Activated T-helper 1 cell treated with anti-CD3 and anti-CD28 coated beads, Interleukin-12 subunit alpha, Interleukin-12 subunit beta, Interleukin-2, Interleukin-4 antibody, amounts not matched to agents 30 ng/mL and 10 ng/mL and 1 ng/mL, durations not matched to agents 14 hours and 24 hours and 36 hours (primary cell): ENCODE measurements at regions not wholly inside any gene's neighbourhood (a gene's known extent, or its start where the extent isn't known, plus 50 kb on each side); places are given as distances from the start of the nearest gene placed in this dataset.

Source experiments
- DNase-seq: peaks from one replicate; pipeline ENCODE4 v3.0.0; 2021; ENCODE audit warnings: low spot score
- H3K27ac Mint-ChIP-seq: one replicate; pipeline ENCODE4 v1.8.0; 2021; ENCODE audit warnings: mild to moderate bottlenecking, mixed read lengths
- H3K27me3 Mint-ChIP-seq: one replicate; pipeline ENCODE4 v1.8.0; 2022; ENCODE audit warnings: mild to moderate bottlenecking, moderate library complexity, mixed read lengths; ENCODE audit not compliant: insufficient read depth
- H3K36me3 Mint-ChIP-seq: one replicate; pipeline ENCODE4 v1.8.0; 2021; ENCODE audit warnings: low read depth, mixed read lengths
- H3K4me1 Mint-ChIP-seq: one replicate; pipeline ENCODE4 v1.8.0; 2021; ENCODE audit warnings: low read depth, mixed read lengths
- H3K4me3 Mint-ChIP-seq: one replicate; pipeline ENCODE4 v1.8.0; 2021; ENCODE audit warnings: mild to moderate bottlenecking, moderate library complexity, mixed read lengths
- H3K9me3 Mint-ChIP-seq: one replicate; pipeline ENCODE4 v1.8.0; 2021; ENCODE audit warnings: mixed read lengths
- intact Hi-C: fragments of 100-400 bp; cut with micrococcal nuclease; formaldehyde crosslinking; loops from one replicate; pipeline ENCODE4 v1.15.1; 2024

DNA sequence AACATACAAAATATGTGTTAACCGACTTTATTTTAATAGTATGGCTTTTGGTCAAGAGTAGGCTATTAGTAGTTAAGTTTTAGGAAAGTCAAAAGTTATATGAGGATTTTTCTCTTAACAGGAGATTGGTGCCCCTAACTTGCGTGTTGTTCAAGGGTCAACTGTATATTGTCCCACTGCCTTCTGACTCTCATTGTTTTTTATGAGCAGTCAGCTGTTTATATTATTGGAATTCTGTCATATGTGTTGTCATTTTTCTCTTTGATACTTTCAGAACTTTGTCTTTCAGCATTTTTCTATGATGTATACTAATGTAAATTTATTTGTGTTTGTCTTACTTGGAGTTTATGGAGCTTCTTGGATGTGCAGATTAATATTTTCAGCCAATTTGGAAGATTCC is 142.1 kb upstream of the CMC1 start:
- intact Hi-C loops = no loop called here
- Mint-ChIP-seq H3K4me1 (no peaks in the 10 kb centered on the region), H3K27me3 (no peaks in the 10 kb centered on the region), H3K9me3 (peaks cover 33% of the 10 kb centered on the region), H3K36me3 (no peaks in the 10 kb centered on the region), H3K27ac (no peak overlapping the region), H3K4me3 (no peak overlapping the region)
- no peak for DNase-seq

DNA sequence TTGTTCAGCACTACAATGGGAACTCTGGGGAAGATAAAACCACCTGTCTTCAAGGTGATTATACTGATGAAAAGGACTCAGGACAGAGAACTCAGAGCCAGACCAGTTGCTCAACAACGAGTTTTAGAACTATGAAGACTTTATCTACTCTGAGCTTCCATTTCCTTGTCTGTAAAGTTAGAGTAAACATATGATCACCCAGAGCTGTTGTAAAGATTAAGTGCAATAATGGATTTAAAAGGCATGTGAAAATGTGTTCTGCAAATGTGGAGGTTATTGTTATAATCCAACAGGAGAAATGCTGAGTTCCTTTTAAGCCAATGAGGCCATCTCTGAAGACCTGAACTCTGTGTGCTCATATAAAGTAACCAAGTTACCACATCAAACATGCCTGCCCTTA is 139.7 kb upstream of the CMC1 start:
- no peaks in the 10 kb centered on the region for H3K36me3 Mint-ChIP-seq
- no peaks in the 10 kb centered on the region for H3K27me3 Mint-ChIP-seq
- no peak overlapping the region for H3K4me3 Mint-ChIP-seq
- H3K9me3 Mint-ChIP-seq = peaks cover 30% of the 10 kb centered on the region
- intact Hi-C loops = no loop called here
- H3K4me1 Mint-ChIP-seq = no peaks in the 10 kb centered on the region
- no peak overlapping the region for H3K27ac Mint-ChIP-seq
- DNase-seq = no peak

- Mint-ChIP-seq H3K9me3 (peaks cover 22% of the 10 kb centered on the region), H3K36me3 (no peaks in the 10 kb centered on the region), H3K27ac (no peak overlapping the region), H3K27me3 (no peaks in the 10 kb centered on the region), H3K4me1 (no peaks in the 10 kb centered on the region), H3K4me3 (no peak overlapping the region)
- DNase-seq = no peak
- intact Hi-C loops = no loop called here
These were observed 137.6 kb upstream of the CMC1 start for GRCh38 chr3:28103861-28104260.

DNA sequence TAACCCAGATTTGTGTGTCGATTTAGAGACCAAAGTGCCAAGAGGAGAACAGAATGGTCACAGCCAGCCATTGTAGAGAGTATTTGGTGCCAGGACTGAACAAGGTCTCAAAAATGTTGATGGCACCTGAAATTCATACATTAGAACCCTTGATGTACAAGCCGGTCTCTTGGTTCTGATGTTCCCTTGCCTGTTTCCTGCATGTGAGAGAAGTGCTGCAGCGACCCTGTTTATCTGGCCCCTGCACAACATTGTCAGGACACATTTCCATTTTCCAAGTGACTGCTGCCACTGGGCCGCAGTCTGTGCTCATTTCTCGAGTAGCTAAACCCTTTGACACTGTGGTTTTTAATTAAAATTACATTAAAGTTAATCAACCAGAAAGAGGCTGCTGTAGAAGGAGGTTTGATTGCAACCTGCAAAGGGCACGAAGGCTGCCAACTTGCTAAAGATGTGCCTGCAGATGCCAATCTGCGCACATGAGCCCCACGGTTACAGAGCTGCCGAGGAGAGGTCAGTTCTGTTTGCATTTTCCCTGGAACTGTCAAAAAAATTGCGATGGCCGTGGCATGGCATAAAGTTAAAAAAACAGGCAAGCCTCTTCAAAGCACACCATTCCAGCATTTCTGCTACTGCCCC is 136.4 kb upstream of the CMC1 start:
- intact Hi-C loops = no loop called here
- Mint-ChIP-seq H3K4me1 (no peaks in the 10 kb centered on the region), H3K4me3 (no peak overlapping the region), H3K27me3 (no peaks in the 10 kb centered on the region), H3K36me3 (no peaks in the 10 kb centered on the region), H3K27ac (no peak overlapping the region), H3K9me3 (peaks cover 16% of the 10 kb centered on the region)
- no peak for DNase-seq

DNA sequence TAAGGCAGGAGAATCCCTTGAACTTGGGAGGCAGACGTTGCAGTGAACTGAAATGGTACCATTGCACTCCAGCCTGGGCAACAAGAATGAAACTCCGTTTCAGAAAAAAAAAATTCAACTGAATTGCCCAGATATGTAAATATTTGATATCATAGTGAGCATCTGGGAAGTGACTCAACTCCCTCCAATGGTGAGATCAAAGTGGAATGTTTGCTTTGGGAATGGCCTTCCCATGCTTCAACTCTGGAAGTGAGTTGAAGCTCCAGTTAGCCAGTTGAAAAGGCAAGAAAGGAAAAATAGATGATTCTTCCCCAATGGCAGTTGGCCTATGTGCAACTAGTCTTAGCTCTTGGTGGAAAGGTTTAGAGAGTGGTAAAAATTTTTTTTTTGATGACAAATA is 131.6 kb upstream of the CMC1 start:
- no peak overlapping the region for H3K4me3 Mint-ChIP-seq
- intact Hi-C loops = no loop called here
- H3K27ac Mint-ChIP-seq = no peak overlapping the region

GRCh38 chr3:28110869-28111268 is 130.6 kb upstream of the CMC1 start:
- H3K27ac Mint-ChIP-seq = no peak overlapping the region
- H3K9me3 Mint-ChIP-seq = peaks cover 5% of the 10 kb centered on the region
- H3K4me3 Mint-ChIP-seq = no peak overlapping the region
- no peaks in the 10 kb centered on the region for H3K4me1 Mint-ChIP-seq
- intact Hi-C loops = no loop called here
- no peaks in the 10 kb centered on the region for H3K27me3 Mint-ChIP-seq
- H3K36me3 Mint-ChIP-seq = no peaks in the 10 kb centered on the region
- DNase-seq = no peak

More for the DNA sequence above, 131.6 kb upstream of the CMC1 start:
- no peak for DNase-seq
- Mint-ChIP-seq H3K4me1 (no peaks in the 10 kb centered on the region), H3K9me3 (peaks cover 5% of the 10 kb centered on the region), H3K27me3 (no peaks in the 10 kb centered on the region), H3K36me3 (no peaks in the 10 kb centered on the region)

- no peak for DNase-seq
- Mint-ChIP-seq H3K27ac (no peak overlapping the region), H3K27me3 (no peaks in the 10 kb centered on the region), H3K36me3 (no peaks in the 10 kb centered on the region), H3K4me3 (no peak overlapping the region), H3K9me3 (no peaks in the 10 kb centered on the region), H3K4me1 (no peaks in the 10 kb centered on the region)
- intact Hi-C loops = no loop called here
These were observed 126.5 kb upstream of the CMC1 start for GRCh38 chr3:28114893-28115292.

DNA sequence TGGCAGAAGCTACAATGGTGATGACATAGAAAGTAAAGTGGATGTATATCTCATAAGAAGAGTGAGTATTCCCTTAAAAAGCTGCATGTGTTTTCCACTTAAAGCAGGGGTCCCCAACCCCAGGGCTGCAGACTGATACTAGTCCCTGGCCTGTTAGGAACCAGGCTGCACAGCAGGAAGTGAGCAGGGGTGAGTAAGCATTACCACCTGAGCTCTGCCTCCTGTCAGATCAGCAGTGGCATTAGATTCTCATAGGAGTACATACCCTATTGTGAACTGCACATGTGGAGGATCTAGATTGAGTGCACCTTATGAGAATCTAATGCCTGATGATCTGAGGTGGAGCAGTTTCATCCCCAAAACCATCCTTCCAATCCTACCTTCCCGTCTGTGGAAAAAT is 126.1 kb upstream of the CMC1 start:
- intact Hi-C loops = no loop called here
- no peaks in the 10 kb centered on the region for H3K36me3 Mint-ChIP-seq
- no peak overlapping the region for H3K4me3 Mint-ChIP-seq
- no peaks in the 10 kb centered on the region for H3K27me3 Mint-ChIP-seq
- DNase-seq = no peak
- H3K4me1 Mint-ChIP-seq = no peaks in the 10 kb centered on the region
- H3K9me3 Mint-ChIP-seq = no peaks in the 10 kb centered on the region
- H3K27ac Mint-ChIP-seq = no peak overlapping the region

- Mint-ChIP-seq H3K27ac (no peak overlapping the region), H3K27me3 (no peaks in the 10 kb centered on the region), H3K9me3 (no peaks in the 10 kb centered on the region), H3K4me3 (no peak overlapping the region), H3K4me1 (no peaks in the 10 kb centered on the region), H3K36me3 (no peaks in the 10 kb centered on the region)
- intact Hi-C loops = no loop called here
- DNase-seq = no peak
These were observed 123.8 kb upstream of the CMC1 start for GRCh38 chr3:28117598-28117997.

GRCh38 chr3:28118087-28118486 is 123.3 kb upstream of the CMC1 start:
- DNase-seq = no peak
- H3K27ac Mint-ChIP-seq = no peak overlapping the region
- intact Hi-C loops = no loop called here
- no peaks in the 10 kb centered on the region for H3K9me3 Mint-ChIP-seq
- no peaks in the 10 kb centered on the region for H3K27me3 Mint-ChIP-seq
- no peak overlapping the region for H3K4me3 Mint-ChIP-seq
- H3K4me1 Mint-ChIP-seq = no peaks in the 10 kb centered on the region
- no peaks in the 10 kb centered on the region for H3K36me3 Mint-ChIP-seq

DNA sequence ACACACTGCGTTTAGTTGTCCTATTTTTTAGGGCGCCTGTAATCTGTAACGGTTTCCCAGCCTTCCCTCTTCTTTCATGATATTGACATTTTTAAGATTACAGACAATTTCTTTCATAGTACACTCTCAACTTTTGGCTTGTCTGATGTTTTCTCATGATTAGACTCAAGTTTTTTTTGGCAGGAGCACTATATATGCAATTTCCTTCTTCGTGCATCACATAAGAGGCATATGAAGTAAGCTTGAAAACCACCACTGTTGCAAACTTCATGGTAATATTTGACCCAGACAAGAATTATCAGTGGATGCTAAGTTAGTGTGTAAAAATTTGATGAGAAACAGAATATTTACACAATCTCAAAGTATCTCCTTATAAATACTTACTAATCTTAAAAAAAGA is 119.2 kb upstream of the CMC1 start:
- intact Hi-C loops = no loop called here
- Mint-ChIP-seq H3K36me3 (no peaks in the 10 kb centered on the region), H3K9me3 (no peaks in the 10 kb centered on the region), H3K4me3 (no peak overlapping the region), H3K4me1 (no peaks in the 10 kb centered on the region), H3K27me3 (no peaks in the 10 kb centered on the region), H3K27ac (no peak overlapping the region)
- no peak for DNase-seq

DNA sequence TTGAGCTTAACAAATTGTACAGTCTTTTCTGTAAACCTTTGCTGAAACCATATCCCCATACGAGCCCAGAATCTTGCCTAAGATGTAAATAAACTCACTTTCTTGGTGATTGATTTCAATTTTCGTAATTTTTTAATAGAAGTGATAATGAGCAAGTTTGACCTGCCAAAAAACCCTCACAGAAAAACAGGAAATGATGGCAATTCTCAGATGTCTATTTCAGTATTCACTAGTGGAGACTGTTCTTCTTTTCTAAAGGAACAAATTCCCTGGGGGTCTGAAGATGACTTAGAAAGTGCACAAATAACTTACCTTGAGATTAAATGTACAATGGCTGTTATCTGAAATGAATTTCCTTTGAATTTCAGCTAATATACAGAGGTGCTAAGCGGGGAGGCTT is 116.5 kb upstream of the CMC1 start:
- Mint-ChIP-seq H3K27ac (no peak overlapping the region), H3K27me3 (no peaks in the 10 kb centered on the region), H3K4me3 (no peak overlapping the region), H3K36me3 (no peaks in the 10 kb centered on the region), H3K9me3 (no peaks in the 10 kb centered on the region), H3K4me1 (no peaks in the 10 kb centered on the region)
- intact Hi-C loops = no loop called here
- DNase-seq = no peak

DNA sequence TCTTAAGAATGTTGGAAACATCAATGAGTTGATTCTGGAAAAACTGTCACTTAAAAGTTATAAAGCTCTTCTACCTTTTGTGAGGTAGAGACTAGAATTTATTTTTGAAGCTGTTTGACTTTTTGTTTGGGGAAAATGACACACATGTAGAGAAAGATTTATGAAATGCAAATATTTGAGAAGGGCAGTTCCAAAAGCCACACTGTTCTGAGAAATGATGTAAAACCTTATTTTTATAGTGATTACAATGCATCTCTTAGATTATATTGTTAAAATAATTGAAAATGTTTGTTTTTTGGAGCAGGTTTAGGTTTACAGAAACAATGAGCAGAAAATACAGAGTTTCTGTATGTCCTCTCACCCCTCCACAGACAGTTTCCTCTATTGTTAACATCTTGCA is 116.1 kb upstream of the CMC1 start:
- Mint-ChIP-seq H3K27me3 (no peaks in the 10 kb centered on the region), H3K4me3 (no peak overlapping the region), H3K4me1 (no peaks in the 10 kb centered on the region), H3K36me3 (no peaks in the 10 kb centered on the region), H3K9me3 (no peaks in the 10 kb centered on the region), H3K27ac (no peak overlapping the region)
- intact Hi-C loops = no loop called here
- no peak for DNase-seq

DNA sequence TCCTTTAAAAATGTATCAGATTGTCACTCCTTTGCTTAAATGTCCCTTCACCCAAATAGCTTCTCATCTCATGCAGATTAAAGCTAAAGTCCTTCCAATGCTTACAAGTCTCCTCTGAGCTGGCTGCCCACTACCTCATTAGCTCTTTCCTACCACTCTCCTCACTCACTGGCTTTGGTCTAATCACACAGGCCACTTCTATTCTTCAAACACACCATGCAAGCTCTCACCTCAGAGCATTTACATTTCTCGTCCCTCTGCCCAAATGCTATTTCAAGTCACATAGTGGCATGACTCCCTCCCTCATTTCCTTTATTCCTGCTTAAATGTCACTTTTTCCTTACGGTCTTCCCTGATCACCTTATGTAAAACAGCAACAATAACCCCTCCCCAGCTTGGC is 110.6 kb upstream of the CMC1 start:
- Mint-ChIP-seq H3K27me3 (no peaks in the 10 kb centered on the region), H3K36me3 (no peaks in the 10 kb centered on the region), H3K4me3 (no peak overlapping the region), H3K27ac (no peak overlapping the region), H3K4me1 (no peaks in the 10 kb centered on the region), H3K9me3 (no peaks in the 10 kb centered on the region)
- DNase-seq = no peak
- intact Hi-C loops = no loop called here
